Fibroblast of lung (primary cell): ENCODE measurements at regions not wholly inside any gene's neighbourhood (a gene's known extent, or its start where the extent isn't known, plus 50 kb on each side); places are given as distances from the start of the nearest gene placed in this dataset.

ENCODE experiments used
- CTCF ChIP-seq, 2 donors: IDR thresholded peaks in 1 of 2; conservative IDR thresholded peaks in 1 of 2; 1 replicate in 1 of 2; 2 replicates in 1 of 2; pipeline ENCODE4 v1.5.1; 2011 to 2012; ENCODE audit warnings: low read length in 2 of 2, control low read depth in 1 of 2, inconsistent platforms in 1 of 2, low read depth in 1 of 2, mild to moderate bottlenecking in 1 of 2
- EZH2 ChIP-seq: IDR thresholded peaks from 2 replicates; pipeline ENCODE4 v1.5.1; 2012; ENCODE audit warnings: low read length, control low read depth, mild to moderate bottlenecking; ENCODE audit errors: missing control alignments

- TF ChIP-seq CTCF (conservative IDR thresholded peaks at IDR 0.05 in 1 of 2, IDR thresholded peaks at IDR 0.05 in 1 of 2; ENCODE audit: low read depth in 1 of 2, low read length in 2 of 2): no peak
- no peak for TF ChIP-seq EZH2
These were observed 254.8 kb downstream of the RNF152 start for GRCh38 chr18:61637905-61638595.
